Fibroblast of skin of scalp (primary cell): ENCODE measurements at regions not wholly inside any gene's neighbourhood (a gene's known extent, or its start where the extent isn't known, plus 50 kb on each side); places are given as distances from the start of the nearest gene placed in this dataset.
"Not testable (repeated sequence)": the region's sequence is repeated elsewhere in the genome, so short reads cannot be mapped to it uniquely, and the experiment has no call there.

ENCODE experiments used
- DNase-seq: peaks from one replicate; pipeline ENCODE4 v3.0.0-alpha.2; 2013

DNA sequence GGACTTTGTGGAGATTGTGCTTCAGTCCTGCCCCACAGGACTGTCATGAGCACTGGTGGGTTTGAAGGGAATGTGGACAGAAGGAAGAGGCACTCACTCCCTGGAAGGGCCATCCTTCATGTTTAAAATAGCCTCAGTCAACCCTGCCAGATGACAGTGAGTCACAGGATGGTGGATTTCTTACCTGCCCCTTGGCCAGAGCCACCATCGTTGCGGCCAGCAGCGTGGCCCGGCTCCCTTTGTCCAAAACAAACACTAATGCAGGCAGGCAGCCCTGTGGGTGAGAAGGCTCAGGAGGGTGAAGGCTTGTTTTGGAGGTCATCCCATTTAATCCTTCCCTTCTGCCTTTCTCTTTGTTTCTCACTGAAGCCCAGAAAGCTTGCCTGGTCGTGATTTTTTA, 422.7 kb downstream of the CD83 start:
- DNase-seq = no peak

DNA sequence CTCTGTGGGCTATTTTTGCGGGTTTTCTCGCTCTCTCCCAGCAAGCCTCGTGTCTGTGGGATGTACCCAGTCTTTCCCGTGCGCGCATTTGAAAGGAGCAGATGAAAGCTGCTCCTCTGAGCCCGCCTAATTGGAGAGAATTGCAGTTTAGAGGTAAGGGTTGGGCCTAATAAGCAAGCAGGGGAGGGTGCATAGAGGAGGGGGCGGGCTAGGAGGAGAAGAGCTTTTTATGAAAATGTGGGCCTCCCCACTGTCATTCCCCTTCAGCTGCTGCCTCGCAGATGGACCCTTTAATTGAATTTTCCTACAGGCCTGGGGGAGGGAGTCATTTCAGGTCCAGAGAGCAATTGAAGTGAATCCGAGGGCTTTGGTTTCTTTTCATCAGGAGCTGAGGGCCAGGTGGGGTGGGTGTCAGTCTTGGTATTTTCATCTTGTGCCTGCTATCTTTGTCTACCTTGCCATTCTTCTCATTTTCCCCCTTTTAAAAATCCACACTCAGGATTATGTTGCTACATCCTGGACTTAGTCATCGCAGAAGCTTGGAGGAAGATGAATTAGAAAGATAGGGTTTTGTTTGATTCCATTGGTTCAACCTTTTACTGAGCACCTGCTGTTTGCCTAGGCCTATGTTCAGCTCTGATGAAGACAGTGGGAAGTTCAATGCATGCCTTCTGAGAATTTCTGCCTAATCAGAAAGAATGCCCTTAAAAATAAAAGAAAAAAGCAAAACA, 423.4 kb downstream of the CD83 start:
- no peak for DNase-seq

DNA sequence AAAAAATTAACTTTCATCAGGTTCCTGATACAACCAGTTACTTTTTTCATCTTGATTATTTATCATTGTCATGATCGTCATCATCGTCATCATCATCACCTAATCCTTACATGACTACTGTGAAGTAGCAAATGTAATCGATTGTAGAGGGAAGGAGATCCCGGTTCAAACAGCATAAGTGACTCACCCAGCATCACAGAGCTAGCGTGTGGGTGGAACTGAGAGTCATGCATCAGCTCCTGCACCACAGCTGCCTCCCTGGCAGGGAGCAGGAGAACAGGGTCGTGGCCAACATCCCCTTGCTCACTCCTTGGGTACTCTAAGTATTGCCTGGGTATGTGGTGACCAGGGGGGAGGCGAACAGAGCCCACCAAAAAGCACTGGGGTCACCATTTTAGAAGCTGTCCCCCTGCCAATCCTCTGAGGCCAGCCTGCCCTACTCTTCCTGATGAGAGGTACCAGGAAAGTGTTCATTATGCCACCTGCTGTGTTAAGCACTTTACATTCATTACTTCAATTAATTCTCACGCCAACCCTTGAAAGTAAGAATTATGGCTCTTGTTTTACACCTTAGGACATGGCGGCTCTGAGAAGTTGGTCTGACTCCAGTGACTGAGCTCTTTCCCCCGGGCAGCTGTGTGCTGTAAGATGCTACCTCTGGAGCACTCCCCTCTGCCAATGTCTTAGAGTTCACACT, 425.2 kb downstream of the CD83 start:
- peak; percentile 39 for DNase-seq

DNA sequence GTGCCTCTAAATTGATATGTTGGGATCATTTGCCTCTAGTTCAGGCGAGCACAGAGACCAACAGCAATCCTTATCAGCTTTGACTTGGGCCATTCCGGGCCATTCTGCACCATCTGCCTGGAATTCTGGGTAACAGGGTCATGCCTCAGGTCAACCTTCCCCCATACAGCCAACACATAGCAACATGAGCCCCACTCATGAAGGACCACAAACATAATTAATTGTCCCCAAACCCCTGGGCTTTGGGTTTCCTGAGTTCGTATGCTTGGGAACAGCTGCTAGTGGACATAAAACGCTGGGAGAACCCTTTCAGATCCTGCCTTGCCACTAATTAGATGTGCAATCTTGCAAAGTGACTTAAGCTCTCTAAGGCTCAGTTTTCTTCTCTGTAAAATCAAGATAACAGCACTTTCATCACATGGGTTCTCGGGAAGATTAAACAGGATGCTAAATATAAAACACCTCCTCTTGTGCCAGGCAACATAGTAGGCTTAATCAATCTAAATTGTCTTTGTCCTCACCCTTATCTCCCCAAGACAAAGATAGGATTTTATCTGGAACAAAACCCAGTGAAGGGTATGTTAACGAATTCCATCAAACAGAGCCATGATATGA, 426.5 kb downstream of the CD83 start:
- DNase-seq = no peak

DNA sequence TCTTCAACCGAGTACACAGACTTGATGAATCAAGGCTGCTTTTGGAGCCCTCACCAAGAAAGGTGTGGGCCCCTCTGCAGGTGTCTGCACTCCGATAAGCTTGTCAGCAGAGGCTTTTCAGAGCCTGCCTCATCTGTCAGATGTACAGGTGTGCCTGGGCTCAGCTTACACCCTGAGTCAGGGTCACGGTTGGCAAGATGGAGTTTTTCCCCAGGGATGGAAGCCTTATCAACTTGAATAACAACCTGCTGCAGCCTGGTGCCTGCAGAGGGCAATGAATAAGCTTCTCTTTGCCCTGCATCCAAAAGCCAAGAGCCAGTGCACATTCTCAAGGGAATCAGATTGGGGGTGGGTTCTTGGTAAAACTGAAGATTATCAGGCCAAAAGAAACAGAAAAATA, 427.1 kb downstream of the CD83 start:
- no peak for DNase-seq

- peak; percentile 36 for DNase-seq
Observed at GRCh38 chr6:14545496-14545895, 427.9 kb downstream of the CD83 start.

GRCh38 chr6:14546036-14546435, 428.5 kb downstream of the CD83 start:
- no peak for DNase-seq

DNA sequence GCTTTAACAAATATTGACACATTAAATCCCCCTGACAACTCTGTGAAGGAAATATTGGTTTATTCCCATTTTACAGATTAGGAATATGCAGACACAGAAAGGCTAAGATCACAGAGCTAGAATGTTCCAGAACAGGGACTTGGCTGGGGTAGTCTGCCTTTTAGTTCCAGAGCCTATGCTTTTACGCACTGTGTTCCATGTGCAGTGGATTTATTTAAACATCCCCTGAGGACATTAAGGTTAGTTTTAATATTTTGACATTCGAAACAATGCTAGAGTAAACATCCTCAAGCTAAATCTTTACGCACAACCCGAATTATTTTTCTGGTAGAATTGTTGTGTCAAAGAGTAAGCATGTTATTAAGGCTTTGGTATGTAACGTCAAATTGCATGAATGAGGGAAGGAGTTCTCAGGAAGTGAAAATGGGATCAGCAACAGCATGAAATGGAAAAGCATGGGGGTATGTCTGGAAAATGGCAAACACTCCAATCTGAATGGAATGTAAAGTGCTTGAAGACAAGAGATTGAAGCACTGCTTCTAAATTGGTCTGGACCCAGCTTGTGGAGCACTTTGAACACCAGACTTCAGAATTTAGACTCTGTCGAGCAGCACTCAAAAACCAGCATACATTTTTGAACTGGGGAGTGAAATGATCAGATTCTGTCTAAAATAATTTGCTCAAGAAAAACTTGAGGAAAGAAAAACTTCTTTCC, 429.9 kb downstream of the CD83 start:
- DNase-seq = no peak

- no peak for DNase-seq
Observed at GRCh38 chr6:14549304-14549770, 431.8 kb downstream of the CD83 start.

DNA sequence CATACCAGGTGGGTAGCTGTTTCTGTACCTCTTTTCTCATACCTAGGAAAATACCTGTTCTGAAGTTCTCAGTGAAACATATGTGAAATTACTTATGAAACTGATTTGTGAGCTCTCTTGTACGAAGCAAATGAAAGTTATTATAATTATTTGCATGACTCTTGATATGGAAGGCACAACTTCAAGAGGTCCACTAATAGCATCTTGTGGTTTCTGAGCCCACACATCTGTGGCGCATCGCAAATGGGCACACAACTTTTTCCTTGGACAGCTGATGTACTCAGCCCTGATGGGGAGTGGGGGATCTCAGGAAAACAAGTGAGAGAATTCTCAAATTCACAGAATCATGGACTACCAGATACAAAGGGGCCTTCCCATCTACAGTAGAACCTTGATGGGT, 432.3 kb downstream of the CD83 start:
- DNase-seq = no peak

GRCh38 chr6:14550410-14550809, 432.8 kb downstream of the CD83 start:
- no peak for DNase-seq

GRCh38 chr6:14550822-14551221, 433.2 kb downstream of the CD83 start:
- DNase-seq = peak; percentile 57

GRCh38 chr6:14551601-14552000, 434.0 kb downstream of the CD83 start:
- not testable (repeated sequence) for DNase-seq

DNA sequence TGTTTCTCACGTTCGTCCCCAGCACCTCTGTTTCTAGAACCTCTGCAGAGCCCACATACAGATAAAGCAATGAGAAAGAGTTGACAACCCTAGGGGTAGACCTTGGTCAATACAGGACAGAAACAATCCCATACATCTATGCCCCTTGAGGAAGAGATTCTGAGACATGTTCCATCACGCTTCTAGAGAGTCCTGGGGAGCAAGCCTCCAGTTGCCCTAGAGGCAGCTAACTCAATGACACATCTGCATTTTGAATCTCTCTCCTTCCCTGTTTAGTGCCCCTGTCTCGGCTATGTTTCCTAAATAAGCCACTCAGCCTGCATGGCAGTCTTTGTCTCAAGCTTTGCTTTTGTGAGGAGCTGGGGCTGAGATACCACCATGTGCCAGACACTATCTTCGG, 435.3 kb downstream of the CD83 start:
- DNase-seq = no peak

DNA sequence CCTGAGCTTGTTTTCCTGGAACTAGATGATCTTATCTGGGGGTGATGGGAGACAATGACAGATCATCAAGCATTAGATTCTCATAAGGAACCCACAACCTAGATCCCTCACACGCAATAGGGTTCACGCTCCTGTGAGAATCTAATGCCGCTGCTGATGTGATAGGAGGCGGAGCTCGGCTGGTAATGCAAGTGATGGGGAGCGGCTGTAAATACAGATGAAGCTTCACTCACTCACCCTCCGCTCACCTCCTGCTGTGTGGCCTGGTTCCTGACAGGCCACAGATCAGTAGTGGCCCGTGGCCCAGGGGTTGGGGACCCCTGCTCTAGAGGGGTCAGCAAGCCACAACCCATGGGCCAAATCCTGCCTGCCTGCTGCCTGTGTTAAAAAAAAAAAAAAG, 435.9 kb downstream of the CD83 start:
- DNase-seq = no peak

DNA sequence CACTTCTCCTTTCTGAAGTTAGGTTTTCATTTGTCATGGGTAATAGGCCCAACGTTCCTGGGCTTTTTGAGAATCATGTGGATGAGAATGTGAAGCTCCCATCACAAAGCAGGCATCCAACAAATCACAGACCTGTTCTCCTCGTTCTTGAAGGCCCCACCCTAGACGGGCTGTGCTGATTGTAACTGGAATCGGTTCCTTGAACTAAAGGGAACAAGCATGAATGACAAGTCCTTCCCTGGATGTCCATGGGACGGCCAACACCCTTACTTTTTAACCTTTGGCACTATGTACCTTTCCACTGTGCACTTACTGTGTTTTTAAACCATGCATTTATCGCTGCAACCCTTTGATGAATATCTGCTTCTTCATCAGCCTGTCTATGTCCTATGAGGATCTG, 438.2 kb downstream of the CD83 start:
- DNase-seq = no peak

- DNase-seq = no peak
Observed at GRCh38 chr6:14559746-14560536, 442.4 kb downstream of the CD83 start.

- not testable (repeated sequence) for DNase-seq
Observed at GRCh38 chr6:14561563-14561962, 444.0 kb downstream of the CD83 start.

GRCh38 chr6:14567842-14568241, 450.3 kb downstream of the CD83 start:
- no peak for DNase-seq

- DNase-seq = no peak
Observed at GRCh38 chr6:14569394-14569793, 451.8 kb downstream of the CD83 start.

- not testable (repeated sequence) for DNase-seq
Observed at GRCh38 chr6:14569874-14570273, 452.3 kb downstream of the CD83 start.

DNA sequence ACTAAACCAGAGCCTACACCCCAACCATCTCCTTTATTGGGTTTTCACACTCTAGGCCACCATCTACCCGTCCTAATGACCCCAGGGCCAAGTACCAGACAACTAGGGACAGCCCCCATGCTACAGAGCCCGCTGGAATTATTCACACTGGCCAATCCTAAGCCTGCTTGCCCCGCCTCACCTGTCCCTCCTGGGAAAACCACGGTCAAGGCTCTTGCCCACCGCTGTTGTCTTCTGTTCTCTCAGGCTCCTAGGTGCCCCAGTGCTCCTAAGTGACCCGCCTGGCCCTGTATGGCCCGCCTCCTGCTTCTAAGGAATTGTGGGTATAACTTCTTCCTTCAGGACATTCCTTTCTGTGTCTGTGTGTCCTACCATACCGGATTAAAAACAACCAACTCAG, 453.4 kb downstream of the CD83 start:
- no peak for DNase-seq
